HEK293 (cell line): ENCODE measurements at regions not wholly inside any gene's neighbourhood (a gene's known extent, or its start where the extent isn't known, plus 50 kb on each side); places are given as distances from the start of the nearest gene placed in this dataset.

Experiments used
- CTCF ChIA-PET: fragments of 350-600 bp; formaldehyde crosslinking; extraction: SDS; loops from one replicate; lab custom pipeline; 2021; ENCODE audit warnings: antibody characterized with exemption; lab: Yijun Ruan, JAX
- POLR2A ChIA-PET: fragments of 300-600 bp; formaldehyde crosslinking; extraction: SDS; loops from one replicate; lab custom pipeline; 2020; ENCODE audit warnings: antibody characterized with exemption, inconsistent platforms; lab: Yijun Ruan, JAX
- H3K27ac ChIP-seq: fragments of 200-500 bp; sonication (Bioruptor generic); 2 replicates; pipeline ENCODE4 v1.5.1; 2014; ENCODE audit warnings: low read depth, low read length, control low read depth, inconsistent platforms; ENCODE audit errors: extremely low read depth
- H3K36me3 ChIP-seq, 2 experiments: fragments of 200-500 bp in 1 of 2; sonication (Bioruptor generic) in 1 of 2; 1 replicate in 1 of 2; 2 replicates in 1 of 2; pipeline ENCODE4 v1.5.1; 2014 to 2017; ENCODE audit warnings: inconsistent platforms in 2 of 2, low read length in 2 of 2; ENCODE audit not compliant: control insufficient read depth in 2 of 2, insufficient read depth in 1 of 2
- H3K4me1 ChIP-seq: fragments of 200-500 bp; sonication (Bioruptor generic); 2 replicates; pipeline ENCODE4 v1.5.1; 2014; ENCODE audit warnings: mild to moderate bottlenecking, low read length, inconsistent platforms; ENCODE audit not compliant: control insufficient read depth, insufficient read depth
- H3K4me3 ChIP-seq: 2 replicates; pipeline ENCODE4 v1.5.1; 2011; ENCODE audit warnings: low read depth, mild to moderate bottlenecking, control low read depth, low read length, moderate library complexity
- H3K9me3 ChIP-seq: fragments of 200-500 bp; sonication (Bioruptor generic); 2 replicates; pipeline ENCODE4 v1.5.1; 2014; ENCODE audit warnings: low read depth, low read length, inconsistent platforms; ENCODE audit not compliant: control insufficient read depth, insufficient read depth
- REPIN1 ChIP-seq: fragments of 450-650 bp; formaldehyde crosslinking; IDR thresholded peaks from 2 replicates; pipeline ENCODE4 v1.5.1; 2017; ENCODE audit warnings: missing biosample characterization, missing genetic modification characterization, low read depth
- TRIM28 ChIP-seq: IDR thresholded peaks from 2 replicates; pipeline ENCODE4 v1.6.1; 2011; ENCODE audit warnings: low read length, control low read depth, borderline replicate concordance
- ZEB2 ChIP-seq: fragments of 450-650 bp; formaldehyde crosslinking; IDR thresholded peaks from 2 replicates; pipeline ENCODE4 v1.5.1; 2016; ENCODE audit warnings: missing biosample characterization, missing genetic modification characterization
- ZNF155 ChIP-seq: fragments of 450-650 bp; formaldehyde crosslinking; IDR thresholded peaks from 2 replicates; pipeline ENCODE4 v1.5.1; 2016; ENCODE audit warnings: missing biosample characterization, missing genetic modification characterization
- ZNF391 ChIP-seq: fragments of 450-650 bp; formaldehyde crosslinking; IDR thresholded peaks from 2 replicates; pipeline ENCODE4 v1.5.1; 2016; ENCODE audit warnings: low read depth, missing biosample characterization, missing genetic modification characterization, borderline replicate concordance
- ZNF560 ChIP-seq: fragments of 450-650 bp; formaldehyde crosslinking; IDR thresholded peaks from 2 replicates; pipeline ENCODE4 v1.5.1; 2017; ENCODE audit warnings: missing biosample characterization, missing genetic modification characterization, borderline replicate concordance
- ZSCAN23 ChIP-seq: fragments of 450-650 bp; formaldehyde crosslinking; IDR thresholded peaks from 2 replicates; pipeline ENCODE4 v1.5.1; 2016; ENCODE audit warnings: missing biosample characterization, missing genetic modification characterization
- TF ChIP-seq, protein P1 (sequence below): fragments of 450-650 bp; formaldehyde crosslinking; IDR thresholded peaks from 2 replicates; pipeline ENCODE4 v1.5.1; 2017; ENCODE audit warnings: missing biosample characterization, mild to moderate bottlenecking, missing genetic modification characterization, moderate library complexity
- TF ChIP-seq, protein P2 (sequence below): fragments of 450-650 bp; formaldehyde crosslinking; IDR thresholded peaks from 2 replicates; pipeline ENCODE4; 2016; ENCODE audit warnings: missing biosample characterization, missing genetic modification characterization
- TF ChIP-seq, protein P3 (sequence below): fragments of 450-650 bp; formaldehyde crosslinking; IDR thresholded peaks from 2 replicates; pipeline ENCODE4 v1.5.1; 2016; ENCODE audit warnings: missing biosample characterization, missing genetic modification characterization
- TF ChIP-seq, protein P4 (sequence below): fragments of 450-650 bp; formaldehyde crosslinking; IDR thresholded peaks from 2 replicates; pipeline ENCODE4 v1.5.1; 2017; ENCODE audit warnings: missing biosample characterization, missing genetic modification characterization
- TF ChIP-seq, protein P5 (sequence below): fragments of 450-650 bp; formaldehyde crosslinking; IDR thresholded peaks from 2 replicates; pipeline ENCODE4 v1.5.1; 2016; ENCODE audit warnings: missing biosample characterization, missing genetic modification characterization

DNA sequence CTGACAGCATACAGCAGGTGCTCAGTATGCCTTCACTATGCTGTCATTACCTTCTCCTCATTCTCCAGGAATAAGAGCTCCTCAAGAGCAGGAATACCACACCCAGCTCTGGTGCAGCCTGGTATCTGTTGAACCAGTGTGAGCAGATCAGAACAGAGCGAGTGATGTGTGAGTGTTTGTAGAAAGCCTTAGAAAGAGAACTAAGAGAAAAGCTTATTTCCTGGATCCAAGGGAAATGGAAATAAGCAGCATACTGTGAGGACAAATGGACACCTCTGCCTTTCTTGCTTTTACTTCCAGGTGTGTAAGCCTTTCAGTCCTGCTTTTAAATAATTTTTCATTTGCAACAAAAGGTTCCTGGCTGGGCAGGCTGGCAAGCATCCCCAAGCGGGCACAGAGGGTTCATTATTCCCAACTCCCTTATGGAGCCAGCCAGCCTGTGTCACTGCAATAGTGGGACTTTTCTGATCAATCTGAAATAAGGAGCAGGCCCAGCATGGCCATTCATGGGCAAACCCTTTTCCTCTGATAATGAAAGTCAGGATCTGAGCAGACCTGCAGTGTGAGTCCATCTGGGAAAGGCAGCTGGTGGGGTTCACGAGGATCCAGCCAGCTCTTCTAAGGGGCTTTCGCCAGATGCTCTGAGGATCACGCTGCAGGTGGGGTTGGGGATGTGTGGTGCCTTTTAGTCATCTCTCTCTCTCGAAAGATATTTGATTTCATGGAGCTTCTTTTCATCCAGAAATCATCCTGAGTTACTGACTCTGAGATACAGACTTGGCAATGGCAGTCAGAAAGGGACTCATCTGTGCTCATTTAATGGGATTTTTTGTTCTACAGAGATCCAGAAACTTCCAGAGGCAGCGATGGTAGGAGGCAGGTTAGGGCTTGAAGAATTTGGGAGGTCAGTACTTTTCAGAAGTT is 594.9 kb upstream of the CFAP20DC start:
- Histone ChIP-seq H3K27ac (no peak overlapping the region), H3K4me3 (no peak overlapping the region), H3K36me3 (no peaks in the 10 kb centered on the region), H3K9me3 (no peaks in the 10 kb centered on the region), H3K4me1 (no peaks in the 10 kb centered on the region)
- TF ChIP-seq, protein P1, sequence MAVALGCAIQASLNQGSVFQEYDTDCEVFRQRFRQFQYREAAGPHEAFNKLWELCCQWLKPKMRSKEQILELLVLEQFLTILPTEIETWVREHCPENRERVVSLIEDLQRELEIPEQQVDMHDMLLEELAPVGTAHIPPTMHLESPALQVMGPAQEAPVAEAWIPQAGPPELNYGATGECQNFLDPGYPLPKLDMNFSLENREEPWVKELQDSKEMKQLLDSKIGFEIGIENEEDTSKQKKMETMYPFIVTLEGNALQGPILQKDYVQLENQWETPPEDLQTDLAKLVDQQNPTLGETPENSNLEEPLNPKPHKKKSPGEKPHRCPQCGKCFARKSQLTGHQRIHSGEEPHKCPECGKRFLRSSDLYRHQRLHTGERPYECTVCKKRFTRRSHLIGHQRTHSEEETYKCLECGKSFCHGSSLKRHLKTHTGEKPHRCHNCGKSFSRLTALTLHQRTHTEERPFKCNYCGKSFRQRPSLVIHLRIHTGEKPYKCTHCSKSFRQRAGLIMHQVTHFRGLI (tag by site-specific recombination): no peak
- TF ChIP-seq, protein P2, sequence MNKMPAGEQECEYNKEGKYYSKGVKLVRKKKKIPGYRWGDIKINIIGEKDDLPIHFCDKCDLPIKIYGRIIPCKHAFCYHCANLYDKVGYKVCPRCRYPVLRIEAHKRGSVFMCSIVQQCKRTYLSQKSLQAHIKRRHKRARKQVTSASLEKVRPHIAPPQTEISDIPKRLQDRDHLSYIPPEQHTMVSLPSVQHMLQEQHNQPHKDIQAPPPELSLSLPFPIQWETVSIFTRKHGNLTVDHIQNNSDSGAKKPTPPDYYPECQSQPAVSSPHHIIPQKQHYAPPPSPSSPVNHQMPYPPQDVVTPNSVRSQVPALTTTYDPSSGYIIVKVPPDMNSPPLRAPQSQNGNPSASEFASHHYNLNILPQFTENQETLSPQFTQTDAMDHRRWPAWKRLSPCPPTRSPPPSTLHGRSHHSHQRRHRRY (tag by site-specific recombination): no peak
- TF ChIP-seq, protein P3, sequence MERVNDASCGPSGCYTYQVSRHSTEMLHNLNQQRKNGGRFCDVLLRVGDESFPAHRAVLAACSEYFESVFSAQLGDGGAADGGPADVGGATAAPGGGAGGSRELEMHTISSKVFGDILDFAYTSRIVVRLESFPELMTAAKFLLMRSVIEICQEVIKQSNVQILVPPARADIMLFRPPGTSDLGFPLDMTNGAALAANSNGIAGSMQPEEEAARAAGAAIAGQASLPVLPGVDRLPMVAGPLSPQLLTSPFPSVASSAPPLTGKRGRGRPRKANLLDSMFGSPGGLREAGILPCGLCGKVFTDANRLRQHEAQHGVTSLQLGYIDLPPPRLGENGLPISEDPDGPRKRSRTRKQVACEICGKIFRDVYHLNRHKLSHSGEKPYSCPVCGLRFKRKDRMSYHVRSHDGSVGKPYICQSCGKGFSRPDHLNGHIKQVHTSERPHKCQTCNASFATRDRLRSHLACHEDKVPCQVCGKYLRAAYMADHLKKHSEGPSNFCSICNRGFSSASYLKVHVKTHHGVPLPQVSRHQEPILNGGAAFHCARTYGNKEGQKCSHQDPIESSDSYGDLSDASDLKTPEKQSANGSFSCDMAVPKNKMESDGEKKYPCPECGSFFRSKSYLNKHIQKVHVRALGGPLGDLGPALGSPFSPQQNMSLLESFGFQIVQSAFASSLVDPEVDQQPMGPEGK: no peak
- no peak for TF ChIP-seq REPIN1 (tag by site-specific recombination)
- TF ChIP-seq ZNF155 (tag by site-specific recombination): no peak
- no peak for TF ChIP-seq ZSCAN23 (tag by site-specific recombination)
- no peak for TF ChIP-seq ZNF560
- TF ChIP-seq, protein P4, sequence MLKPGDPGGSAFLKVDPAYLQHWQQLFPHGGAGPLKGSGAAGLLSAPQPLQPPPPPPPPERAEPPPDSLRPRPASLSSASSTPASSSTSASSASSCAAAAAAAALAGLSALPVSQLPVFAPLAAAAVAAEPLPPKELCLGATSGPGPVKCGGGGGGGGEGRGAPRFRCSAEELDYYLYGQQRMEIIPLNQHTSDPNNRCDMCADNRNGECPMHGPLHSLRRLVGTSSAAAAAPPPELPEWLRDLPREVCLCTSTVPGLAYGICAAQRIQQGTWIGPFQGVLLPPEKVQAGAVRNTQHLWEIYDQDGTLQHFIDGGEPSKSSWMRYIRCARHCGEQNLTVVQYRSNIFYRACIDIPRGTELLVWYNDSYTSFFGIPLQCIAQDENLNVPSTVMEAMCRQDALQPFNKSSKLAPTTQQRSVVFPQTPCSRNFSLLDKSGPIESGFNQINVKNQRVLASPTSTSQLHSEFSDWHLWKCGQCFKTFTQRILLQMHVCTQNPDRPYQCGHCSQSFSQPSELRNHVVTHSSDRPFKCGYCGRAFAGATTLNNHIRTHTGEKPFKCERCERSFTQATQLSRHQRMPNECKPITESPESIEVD (tag by site-specific recombination): no peak
- ChIA-PET POLR2A (no interaction called here), CTCF (no interaction called here)

DNA sequence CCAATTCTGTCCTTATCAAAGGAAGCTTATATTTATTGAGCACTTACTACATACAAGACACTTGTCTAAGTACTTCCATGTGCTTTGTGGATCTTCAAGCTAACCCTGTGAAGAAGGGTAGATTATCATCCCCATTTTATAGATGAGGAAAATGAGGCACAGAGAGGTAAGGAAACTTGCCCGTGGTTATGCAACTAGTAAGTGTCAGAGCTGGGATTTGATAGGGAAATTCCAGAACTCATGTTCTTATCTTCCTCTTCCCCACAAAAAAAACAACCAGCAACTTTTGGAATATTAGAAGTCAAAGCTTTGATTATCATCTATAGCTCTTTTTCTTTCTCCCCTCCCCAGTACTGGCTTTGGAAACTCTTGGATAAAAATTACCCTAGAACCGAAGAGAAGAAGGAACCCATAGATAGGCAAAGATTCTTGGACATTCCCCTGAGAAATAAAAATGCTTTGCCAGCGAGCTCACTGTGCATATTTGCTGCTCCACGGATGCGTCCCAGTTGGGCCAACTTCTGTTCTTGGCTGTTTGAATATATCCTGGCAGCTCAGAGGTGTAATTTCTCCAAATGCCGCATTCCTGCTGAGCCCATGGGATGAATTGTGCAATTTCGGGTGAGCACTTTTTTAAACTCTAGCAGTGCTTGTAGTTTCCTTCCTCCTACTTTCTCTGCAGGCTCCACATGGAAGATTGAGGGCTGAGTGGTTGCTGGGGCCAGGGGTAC is 591.5 kb upstream of the CFAP20DC start:
- POLR2A ChIA-PET: no interaction called here
- CTCF ChIA-PET: no interaction called here
- Histone ChIP-seq H3K9me3 (no peaks in the 10 kb centered on the region), H3K36me3 (no peaks in the 10 kb centered on the region), H3K27ac (no peak overlapping the region), H3K4me3 (no peak overlapping the region), H3K4me1 (no peaks in the 10 kb centered on the region)
- TF ChIP-seq ZEB2 (no peak), ZNF391 (no peak), TRIM28 (no peak)
- TF ChIP-seq, protein P5, sequence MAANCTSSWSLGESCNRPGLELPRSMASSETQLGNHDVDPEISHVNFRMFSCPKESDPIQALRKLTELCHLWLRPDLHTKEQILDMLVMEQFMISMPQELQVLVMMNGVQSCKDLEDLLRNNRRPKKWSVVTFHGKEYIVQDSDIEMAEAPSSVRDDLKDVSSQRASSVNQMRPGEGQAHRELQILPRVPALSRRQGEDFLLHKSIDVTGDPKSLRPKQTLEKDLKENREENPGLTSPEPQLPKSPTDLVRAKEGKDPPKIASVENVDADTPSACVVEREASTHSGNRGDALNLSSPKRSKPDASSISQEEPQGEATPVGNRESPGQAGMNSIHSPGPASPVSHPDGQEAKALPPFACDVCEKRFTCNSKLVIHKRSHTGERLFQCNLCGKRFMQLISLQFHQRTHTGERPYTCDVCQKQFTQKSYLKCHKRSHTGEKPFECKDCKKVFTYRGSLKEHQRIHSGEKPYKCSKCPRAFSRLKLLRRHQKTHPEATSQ (tag by site-specific recombination): no peak
